Activated CD4-positive, CD25-positive, alpha-beta regulatory T cell treated with anti-CD3 and anti-CD28 coated beads, Interleukin-2, amount 50 U/mL, for 24 hours (primary cell): ENCODE measurements at regions not wholly inside any gene's neighbourhood (a gene's known extent, or its start where the extent isn't known, plus 50 kb on each side); places are given as distances from the start of the nearest gene placed in this dataset.
"Not testable (repeated sequence)": the region's sequence is repeated elsewhere in the genome, so short reads cannot be mapped to it uniquely, and the experiment has no call there.

Experiments used
- ATAC-seq, 2 donors: fragments of 150-1000 bp; cut with Tn5 transposase; one replicate each; pipeline ENCODE4 v1.10.0; 2021; ENCODE audit warnings: mild to moderate bottlenecking in 1 of 2, moderate library complexity in 1 of 2

DNA sequence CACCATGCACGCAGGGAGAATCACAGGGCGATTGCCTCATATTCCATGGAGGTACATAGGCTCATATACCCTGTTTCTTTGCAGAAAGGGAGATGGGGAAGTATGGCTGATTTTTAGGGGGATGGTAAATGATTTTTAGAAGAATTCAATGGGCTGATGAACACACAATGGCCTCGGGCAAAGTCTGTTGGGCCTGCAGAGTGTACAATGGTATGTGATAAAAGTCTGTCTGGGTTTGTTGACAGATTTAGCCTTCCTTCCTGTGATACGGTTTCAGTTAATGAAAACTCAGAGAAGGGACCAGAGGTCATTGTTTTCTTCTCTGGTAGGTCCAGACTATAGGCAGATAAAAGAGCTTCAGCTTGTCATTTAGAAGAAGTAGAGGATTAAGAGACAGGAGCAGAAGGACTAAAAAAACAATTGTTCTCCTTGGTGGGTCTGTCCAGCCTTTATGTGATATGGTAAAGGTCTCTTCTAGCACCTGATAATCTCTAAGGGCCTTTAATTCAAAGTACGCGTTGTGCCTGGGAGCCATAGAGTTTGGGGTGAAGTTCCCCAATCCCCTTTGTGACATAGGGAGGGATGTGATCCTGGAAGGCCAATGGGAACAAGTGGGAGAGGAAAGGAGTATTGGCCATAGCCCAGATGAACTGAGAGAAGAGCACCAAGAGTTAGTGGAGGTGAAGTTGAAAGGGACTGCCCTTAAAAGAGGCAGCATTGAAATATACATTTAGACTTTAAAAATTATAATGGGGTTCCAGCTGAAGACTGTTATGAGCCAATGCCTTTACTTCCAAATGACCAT, 107.5 kb upstream of the SERPINE2 start:
- no peak for ATAC-seq

DNA sequence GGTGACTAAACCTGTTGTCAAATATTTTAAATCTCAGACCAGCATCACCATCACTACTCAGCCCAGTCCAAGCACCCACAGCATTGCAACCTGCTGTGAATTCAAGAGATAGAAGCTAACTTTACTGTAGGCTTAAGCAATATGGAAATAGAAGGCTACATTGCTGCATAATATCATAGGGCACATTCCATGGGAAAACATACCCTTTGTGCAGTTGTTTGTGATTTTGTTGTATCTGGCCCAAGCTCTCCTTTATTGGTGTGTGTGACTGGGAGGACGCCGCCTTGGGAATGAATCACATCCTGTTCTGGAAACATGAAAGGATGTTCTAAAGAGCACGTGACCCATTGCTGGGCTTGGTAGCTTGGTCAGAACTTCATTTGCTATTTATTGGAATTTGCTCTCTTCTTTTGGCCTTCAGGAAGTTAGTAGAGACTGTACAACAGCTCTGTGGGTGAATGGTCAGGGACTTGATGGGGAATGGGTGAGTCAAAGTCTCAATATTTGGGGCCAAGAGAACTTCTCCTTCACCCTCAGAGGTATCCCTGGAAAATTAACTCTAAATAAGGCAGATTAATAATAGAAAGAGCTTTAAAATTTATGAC, 106.8 kb upstream of the SERPINE2 start:
- no peak for ATAC-seq

DNA sequence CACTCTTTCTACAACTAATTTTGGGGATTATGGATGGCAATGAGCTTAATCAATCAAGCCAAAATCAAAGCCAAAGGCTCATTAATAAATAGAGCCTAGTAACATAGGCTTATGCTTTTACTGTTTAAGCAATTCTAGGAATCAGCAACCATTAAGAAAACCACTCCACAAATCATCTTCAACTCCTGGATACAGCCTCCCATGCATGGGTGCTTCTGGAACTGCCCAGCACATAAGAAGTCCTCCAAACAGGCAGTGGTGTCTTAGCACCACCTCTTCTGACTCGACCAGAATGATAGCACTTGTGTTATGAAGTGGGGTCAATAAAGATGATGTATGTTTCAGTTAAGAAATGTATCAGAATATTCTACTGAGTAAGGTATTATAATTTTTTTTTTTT, 104.4 kb upstream of the SERPINE2 start:
- ATAC-seq, result no peak

DNA sequence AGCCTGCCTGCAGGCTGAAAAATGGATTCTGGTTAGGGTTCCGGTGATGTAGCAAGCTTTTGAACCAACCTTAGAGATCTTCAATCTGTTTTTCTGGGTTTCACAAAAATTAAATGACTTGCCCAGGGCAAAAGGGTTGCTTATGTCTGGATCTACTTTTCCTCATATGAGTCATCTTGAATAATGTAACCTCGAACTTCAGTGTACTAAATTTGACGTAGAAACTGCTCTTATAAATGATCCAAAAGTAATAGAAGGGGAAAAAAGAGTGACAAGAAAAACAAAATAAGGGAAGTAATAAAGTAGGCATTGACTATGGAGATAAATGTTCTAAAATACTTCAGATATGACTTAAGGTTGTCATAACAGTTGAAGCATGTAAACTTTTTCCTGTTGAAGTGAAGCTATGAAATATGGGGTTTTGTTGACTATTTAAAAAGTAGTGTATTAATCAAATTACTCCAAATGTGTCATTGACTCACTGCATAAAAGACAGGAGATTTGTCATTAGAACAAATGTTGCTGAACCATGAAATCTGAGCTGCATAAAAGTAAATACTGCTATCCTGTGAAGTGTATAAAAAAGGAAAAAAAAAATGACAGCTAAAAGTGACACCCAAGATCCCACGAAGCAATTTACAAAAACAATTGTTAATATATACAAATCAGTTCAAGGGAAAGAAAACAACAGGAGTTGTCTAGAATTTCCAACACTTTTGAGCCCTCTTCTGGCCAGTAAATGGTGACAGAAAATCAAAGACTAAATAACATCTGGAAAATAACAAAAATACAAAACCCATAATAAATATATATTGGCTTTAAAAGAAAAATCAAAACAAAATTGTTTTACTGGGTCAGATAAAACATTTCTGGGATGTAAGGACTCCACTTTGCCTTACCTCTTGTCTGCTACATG, 103.6 kb upstream of the SERPINE2 start:
- no peak for ATAC-seq

DNA sequence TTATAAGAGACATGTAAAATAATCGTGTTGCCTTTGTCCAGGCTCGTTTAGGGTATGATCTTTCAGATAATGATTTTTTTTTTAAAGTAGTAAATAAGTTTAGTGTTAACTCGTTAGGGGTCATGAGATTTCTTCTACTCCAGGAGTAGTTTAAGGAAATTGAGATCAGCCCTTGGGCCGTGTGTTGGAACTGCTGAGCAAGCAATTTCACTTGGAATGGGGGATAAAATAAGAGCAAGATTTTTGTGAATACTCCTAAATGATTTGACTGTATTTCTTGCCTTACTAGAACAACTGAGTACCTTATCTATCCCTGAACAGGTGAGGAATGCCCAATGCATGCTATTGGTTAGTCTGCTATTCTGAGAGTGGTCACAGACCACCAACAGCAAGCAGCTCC, 102.2 kb upstream of the SERPINE2 start:
- no peak for ATAC-seq

DNA sequence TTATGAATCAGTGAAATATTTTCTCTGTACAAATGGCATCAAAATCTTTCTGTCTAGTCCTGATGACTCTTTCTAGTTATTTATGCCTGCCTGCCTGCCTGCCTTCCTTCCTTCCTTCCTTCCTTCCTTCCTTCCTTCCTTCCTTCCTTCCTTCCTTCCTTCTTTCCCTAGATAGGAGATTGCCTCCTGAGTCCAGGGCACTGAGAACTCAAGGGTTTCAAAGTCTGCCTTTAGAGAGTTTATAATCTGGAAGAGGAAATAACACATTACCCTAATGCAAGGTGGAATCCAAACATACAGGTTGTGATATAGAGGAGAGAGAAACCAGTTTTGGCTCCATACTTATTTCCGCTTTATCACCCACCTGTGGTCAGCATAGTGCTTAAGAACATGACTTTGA, 98.1 kb upstream of the SERPINE2 start:
- no peak for ATAC-seq

DNA sequence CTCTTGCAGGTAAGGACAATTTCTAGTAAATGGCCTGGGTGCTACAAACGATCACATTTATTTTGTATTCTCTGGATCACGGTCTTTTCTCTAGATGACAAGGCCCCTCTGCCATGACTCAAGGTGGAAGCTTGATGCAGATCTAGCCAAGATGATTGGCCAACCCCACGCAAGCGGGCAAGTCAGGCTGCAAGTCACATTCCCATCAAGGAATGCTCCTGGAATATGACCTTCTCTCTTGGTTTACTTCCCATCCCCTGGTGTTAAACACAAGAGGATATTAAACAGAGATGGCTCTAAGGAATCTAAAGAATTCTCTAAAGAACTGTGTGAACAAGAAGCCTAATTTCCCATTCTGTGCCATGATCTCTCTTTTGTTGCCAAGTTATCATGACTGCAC, 97.3 kb upstream of the SERPINE2 start:
- no peak for ATAC-seq

DNA sequence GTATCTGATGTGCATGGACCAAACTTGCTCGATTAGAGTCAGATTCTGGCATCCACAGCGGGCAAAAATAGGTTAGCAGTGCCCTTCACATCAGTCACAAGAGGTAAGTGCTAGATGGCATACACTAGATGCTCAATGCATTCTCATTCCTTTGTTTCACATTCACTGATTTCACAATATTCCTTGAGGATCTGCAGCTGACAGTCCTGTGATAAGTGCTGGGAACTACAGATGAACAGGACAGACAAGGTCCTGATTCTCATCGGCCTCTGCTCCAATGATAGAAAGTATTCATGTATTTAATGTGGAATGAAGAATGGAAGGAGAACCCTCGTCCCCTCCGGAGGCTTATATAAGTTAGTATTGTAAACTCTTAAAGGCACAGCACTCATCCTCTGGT, 96.8 kb upstream of the SERPINE2 start:
- no peak for ATAC-seq

DNA sequence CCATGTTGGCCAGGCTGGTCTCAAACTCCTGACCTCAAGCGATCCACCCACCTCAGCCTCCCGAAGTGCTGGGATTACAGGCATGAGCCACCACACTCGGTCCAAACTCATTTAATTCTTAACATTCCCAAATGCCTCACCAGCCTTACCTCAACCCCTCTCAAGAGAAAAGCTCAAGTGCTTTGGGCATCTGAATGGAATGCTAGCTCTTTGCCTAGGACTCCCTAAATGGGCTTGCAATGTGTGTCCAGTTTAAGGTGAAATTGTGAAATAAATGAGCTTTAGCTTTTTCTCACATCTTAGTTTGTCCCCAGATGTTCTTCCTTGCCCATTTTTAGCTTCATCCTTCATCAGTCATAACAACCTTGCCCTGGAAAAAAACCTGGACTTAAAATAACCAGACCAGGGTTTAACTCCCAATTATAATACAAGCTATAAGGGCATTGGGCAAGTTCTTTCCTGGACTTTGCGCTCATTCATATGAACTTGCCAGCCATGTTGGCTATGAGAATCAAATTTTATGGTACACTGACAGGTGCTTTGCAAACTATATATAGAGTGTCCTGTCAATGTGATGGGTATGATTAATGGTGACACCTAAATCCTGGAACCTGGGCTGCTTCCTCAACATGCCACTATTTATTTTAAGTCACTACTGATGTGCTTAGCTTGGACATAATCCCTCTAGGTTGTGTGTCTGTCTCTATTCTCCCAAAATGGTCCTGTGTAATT, 95.1 kb upstream of the SERPINE2 start:
- no peak for ATAC-seq

DNA sequence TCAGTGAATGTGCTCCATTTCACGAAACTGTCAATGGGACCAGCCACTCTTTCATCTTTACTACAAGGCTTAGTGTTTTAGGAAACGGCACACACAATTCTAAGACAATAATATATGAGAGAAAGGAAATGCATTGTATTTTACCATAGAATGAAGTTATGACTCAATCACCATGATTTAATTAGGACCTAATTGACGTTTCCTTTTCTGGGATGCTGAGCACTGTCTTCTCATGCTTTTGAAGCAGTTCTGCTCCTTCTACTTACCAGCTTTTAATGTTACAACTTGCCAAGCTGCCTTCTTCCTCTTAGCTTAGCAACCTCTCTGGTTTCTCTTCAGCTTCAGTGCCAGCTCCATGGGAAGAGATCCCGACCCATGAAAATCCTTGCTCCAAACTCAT, 94.3 kb upstream of the SERPINE2 start:
- ATAC-seq, result no peak

DNA sequence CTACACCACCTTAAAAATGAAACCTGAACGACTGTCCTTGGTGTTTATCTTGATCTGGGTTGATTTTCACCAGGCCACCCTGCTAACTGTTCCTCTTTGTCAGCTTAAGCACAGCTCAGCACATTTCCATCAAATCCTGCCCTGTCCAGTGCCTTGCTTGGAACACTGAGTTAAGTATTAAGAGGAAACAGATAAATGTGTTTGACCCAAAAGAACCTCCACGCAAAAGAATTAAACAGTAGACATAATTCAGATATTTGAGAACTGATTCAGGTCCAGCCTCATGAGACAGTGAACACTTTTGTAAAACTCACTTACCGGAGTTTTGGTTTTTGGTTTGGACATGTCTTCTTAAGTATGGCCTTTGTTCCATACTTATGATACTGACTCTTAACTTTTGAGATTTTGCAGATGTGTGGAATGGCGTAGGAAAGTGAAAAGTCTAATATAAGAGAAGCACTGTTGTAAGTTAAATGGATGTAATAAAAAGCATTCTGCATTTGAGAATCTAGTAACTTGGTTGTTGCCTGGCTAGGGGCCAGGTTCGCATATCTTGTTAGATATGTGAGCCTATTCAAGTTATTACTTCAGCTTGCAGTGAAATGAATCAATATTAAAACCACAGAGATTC, 88.9 kb upstream of the SERPINE2 start:
- ATAC-seq, result no peak

DNA sequence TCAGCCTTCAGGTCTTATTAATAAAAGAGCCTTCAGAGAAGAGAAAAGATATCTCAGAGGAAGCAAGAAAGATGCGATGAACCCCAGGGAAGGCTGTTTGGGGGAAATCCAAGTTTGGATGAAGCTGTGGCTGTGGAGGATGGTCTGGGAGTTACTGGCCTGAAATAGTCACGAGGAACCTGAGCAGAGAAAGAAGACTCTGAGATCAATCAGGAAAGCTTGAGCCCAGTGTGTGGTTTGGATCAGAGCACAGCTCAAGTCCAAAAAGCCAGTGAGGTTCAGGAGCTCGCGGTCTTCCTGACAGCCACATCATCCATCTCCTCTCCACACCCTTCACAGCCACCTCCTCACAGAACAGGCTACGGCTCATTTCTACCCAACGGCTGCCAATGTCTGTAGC, 87.4 kb upstream of the SERPINE2 start:
- no peak for ATAC-seq

DNA sequence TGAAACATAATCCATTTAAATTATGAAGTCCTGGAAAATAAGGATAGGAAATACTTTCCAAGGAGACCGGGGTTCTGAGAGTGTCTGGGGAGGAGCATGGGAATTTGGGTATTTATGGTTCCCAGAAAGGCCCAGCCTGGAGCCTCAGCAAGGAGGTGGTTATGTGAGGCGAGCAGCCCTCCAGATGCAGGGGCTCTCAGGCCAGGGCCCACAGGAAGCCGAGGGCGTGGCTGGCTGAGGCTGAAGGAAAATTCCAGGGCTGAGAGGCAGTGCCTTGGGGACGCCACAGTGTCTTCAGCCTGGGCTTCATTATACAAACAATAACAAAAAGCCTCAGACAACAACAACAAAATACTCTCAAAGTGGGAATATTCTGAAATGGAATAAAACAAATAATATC, 86.9 kb upstream of the SERPINE2 start:
- no peak for ATAC-seq

DNA sequence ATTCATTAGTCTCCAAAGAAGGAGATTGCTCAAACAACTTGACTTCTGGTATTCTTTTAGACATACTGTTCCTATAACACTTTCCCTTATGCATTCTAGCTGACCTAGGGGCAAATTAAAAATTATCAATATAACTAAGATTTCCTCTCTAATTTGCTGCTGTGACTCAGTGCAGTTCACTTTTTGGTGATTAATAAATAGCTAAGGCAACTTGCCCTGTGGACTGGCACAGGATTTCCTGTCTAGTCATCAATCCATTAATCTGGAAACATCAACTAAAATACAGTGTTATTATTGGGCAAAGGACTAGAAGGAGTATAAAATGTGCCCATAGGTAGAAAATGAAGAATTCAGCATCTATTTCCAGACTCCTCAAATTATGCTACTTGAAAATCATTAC, 83.5 kb upstream of the SERPINE2 start:
- ATAC-seq, result no peak

DNA sequence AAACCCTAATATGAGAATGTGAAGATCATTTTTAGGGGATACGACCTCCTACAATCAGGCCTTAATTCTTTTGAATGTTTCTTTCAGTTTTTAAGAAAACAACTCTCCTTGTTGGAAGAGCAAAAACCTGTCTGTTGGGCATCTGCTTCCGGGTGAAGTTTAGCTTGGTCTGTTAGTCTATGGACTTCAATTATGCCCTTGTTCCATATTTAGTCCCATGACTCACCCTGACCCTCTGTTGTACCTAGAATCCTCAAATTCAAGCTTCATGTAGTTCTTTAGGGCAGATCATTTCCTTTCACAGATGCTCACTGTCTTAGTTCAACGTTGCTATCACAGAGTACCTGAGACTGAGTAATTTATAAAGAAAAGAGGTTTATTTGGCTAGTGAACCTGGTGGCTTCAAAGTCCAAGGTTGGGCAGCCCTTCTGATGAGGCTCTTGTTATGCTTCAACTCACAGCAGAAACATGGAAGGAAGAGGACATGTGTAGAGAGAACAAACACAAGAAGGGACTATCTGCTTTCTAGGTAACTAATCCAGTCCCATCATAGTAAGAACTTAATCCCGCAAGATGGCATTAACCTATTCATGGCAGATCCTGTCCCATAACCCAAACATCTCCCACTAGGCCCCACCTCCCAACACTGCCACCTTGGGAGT, 82.5 kb upstream of the SERPINE2 start:
- ATAC-seq, result no peak

DNA sequence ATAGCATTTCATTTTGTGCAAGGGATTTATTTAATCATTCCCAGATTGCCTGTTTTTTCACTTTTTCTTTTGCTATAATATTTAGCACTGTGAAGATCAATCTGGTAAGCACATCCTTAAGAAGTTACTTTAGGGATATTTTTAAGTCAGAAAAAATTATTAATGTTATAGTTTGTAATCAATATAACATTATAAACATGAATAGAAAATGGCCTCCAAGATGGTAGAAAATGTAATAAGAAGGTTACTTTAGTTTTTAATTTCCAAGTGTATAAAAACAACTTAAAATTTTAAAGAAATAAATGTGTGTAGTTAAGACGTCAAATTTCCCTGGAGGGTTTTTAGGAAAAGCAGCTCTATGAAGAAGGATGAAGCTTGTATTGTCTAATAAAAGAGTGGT, 81.9 kb upstream of the SERPINE2 start:
- ATAC-seq, result no peak

DNA sequence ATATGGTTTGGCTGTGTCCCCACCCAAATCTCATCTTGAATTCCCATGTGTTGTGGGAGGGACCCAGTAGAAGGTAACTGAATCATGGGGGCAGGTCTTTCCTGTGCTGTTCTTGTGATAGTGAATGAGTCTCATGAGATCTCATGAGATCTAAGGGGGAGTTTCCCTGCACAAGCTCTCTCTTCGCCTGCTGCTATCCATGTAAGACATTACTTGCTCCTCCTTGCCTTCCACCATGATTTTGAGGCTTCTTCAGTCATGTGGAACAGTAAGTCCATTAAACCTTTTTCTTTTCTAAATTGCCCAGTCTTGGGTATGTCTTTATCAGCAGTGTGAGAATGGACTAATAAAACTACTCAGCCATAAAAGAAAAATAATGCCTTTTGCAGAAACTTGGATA, 80.8 kb upstream of the SERPINE2 start:
- ATAC-seq, result not testable (repeated sequence)

DNA sequence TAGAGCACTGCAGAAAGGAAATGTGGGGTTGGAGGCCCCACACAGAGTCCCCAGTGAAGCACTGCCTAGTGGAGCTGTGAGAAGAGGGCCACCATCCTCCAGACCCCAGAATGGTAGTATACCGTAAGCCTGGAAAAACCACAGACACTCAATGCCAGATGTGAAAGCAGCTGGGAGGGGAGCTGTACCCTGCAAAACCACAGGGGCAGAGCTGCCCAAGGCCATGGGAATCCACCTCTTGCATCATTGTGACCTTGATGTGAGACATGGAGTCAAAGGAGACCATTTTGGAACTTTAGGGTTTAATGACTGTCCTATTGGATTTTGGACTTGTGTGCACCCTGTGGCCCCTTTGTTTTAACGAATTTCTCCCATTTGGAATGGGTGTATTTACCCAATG, 75.3 kb upstream of the SERPINE2 start:
- no peak for ATAC-seq

DNA sequence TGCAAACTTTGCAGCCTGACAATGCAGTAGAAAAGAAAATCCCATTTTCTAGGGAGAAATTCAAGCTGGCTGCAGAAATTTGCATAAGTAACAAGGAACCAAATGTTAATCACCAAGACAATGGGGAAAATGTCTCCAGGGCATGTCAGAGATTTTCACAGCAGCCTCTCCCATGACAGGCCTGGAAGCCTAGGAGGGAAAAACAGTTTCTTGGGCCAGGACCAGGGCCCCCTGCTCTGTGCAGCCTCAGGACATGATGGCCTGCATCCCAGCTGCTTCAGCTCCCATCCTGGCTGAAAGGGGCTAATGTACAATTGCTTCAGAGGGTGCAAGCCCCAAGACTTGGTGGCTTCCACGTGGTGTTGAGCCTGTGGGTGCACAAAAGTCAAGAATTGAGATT, 74.8 kb upstream of the SERPINE2 start:
- not testable (repeated sequence) for ATAC-seq

DNA sequence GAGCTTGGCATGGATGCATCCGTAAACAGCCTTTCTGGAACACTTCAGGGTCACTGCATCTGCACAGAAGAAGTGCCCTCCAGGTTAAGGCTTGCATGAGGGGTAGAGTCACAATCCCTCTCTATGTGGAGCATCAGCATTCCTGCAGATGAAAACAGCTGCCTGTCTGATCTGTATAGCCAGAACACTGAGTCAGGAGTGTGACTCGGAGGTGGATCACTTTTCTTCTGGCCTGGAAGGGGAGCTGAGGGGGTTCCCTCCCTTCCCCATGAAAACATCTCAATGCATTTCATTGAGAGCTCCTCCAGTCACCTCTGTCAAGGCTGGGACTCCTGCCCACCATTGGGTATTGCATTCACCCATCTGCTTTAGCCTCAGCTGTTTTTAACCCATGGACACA, 72.5 kb upstream of the SERPINE2 start:
- ATAC-seq, result no peak

DNA sequence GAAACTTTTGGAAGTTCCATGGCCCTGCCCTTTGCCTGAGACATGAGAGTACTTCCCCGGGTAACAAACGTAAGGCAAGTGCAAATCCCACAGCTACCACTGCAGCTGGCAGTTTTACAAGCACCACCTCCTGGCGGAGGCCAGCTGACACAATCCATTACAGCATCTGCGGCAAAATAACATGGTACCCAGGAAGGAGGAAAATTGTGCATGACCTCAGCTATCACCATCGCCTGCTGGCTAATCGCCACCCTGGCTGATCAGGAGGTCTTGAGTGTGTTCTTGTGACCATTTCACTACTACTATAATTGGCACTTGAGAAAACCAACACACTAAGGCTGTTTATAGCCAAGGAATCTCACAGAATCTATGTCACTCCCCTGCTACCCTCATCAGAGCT, 71.7 kb upstream of the SERPINE2 start:
- no peak for ATAC-seq

DNA sequence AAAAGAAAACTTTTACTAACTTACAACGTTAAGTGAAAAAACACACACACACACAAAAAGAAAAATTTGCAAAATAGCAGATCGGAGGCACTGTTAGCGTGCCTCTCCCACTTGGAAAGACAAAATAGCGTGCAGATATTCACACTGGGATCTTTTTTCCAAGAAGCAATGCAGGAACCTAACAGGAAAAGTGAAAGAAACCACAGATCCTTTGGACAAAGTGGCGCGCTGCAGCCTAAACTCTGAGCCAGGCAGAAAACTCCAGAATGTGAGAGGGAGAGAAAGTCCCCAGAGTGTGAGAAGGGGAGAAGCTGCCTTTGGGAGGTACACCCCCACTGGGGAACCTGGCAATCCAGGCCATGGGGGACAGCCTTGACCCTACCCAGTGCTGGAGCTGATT, 70.7 kb upstream of the SERPINE2 start:
- ATAC-seq, result peak in 1 of 2 donors; percentile 13
